ENCODE measurements at regions not wholly inside any gene's neighbourhood (a gene's known extent, or its start where the extent isn't known, plus 50 kb on each side); places are given as distances from the start of the nearest gene placed in this dataset.

GRCh38 chr18:45408218-45408617 lies 207.1 kb upstream of the SLC14A2 start:
- Mint-ChIP-seq H3K4me3 (ENCODE audit: unreplicated experiment) (no peak overlapping the region), H3K27ac (ENCODE audit: unreplicated experiment) (no peak overlapping the region), H3K27me3 (ENCODE audit: low read depth) (no peaks in the 10 kb centered on the region), H3K36me3 (ENCODE audit: low read depth) (peaks cover 2% of the 10 kb centered on the region), H3K4me1 (ENCODE audit: low read depth) (no peaks in the 10 kb centered on the region), H3K9me3 (ENCODE audit: low read depth) (peaks cover 11% of the 10 kb centered on the region)
- no peak for TF ChIP-seq CTCF (IDR thresholded peaks at IDR 0.05)
- DNase-seq (ENCODE audit: low spot score) = no peak

- H3K27me3 Mint-ChIP-seq (ENCODE audit: low read depth) = no peaks in the 10 kb centered on the region
- no peak for TF ChIP-seq CTCF (IDR thresholded peaks at IDR 0.05)
- DNase-seq (ENCODE audit: low spot score) = no peak
- H3K9me3 Mint-ChIP-seq (ENCODE audit: low read depth) = peaks cover 11% of the 10 kb centered on the region
- no peak overlapping the region for H3K4me3 Mint-ChIP-seq (ENCODE audit: unreplicated experiment)
- H3K27ac Mint-ChIP-seq (ENCODE audit: unreplicated experiment) = no peak overlapping the region
- no peaks in the 10 kb centered on the region for H3K4me1 Mint-ChIP-seq (ENCODE audit: low read depth)
- H3K36me3 Mint-ChIP-seq (ENCODE audit: low read depth) = peaks cover 2% of the 10 kb centered on the region
These were observed 205.3 kb upstream of the SLC14A2 start for GRCh38 chr18:45409971-45410370.

GRCh38 chr18:45412577-45412976 lies 202.7 kb upstream of the SLC14A2 start:
- Mint-ChIP-seq H3K4me1 (ENCODE audit: low read depth) (no peaks in the 10 kb centered on the region), H3K36me3 (ENCODE audit: low read depth) (no peaks in the 10 kb centered on the region), H3K27ac (ENCODE audit: unreplicated experiment) (no peak overlapping the region), H3K4me3 (ENCODE audit: unreplicated experiment) (no peak overlapping the region), H3K9me3 (ENCODE audit: low read depth) (no peaks in the 10 kb centered on the region), H3K27me3 (ENCODE audit: low read depth) (no peaks in the 10 kb centered on the region)
- TF ChIP-seq CTCF (IDR thresholded peaks at IDR 0.05) = no peak
- DNase-seq (ENCODE audit: low spot score) = no peak

DNA sequence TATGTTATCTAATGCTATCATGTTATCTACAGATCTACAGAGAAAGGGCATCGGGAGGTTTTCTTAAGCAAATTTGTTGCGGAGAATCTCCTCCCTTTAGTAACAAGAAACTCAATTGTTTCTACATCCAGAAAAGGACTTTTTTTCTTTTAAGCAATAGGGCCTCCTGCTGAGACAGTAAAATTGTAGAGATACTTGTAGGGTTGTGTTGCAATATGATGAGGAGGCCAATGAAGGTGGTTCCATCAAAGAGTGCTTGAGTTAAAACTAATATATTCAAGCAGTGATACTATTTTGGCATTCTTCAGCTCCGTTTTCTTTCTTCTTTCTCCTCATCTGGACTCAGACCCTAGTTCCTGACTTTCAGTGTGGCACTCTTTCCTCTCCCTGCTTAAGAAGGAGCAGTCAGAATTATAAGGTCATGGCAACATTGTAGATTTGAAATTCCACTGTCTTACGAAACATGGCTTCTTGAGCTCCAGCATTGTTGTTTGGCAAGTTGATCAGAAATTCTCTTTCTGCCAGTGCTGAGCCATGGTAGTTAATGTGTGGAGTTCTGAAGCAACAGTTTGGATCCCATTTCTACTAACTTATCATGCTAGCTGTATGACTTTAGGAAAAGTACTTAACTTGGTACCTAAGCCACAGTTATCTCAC lies 202.0 kb upstream of the SLC14A2 start:
- DNase-seq (ENCODE audit: low spot score) = no peak
- TF ChIP-seq CTCF (IDR thresholded peaks at IDR 0.05) = no peak
- peaks cover 2% of the 10 kb centered on the region for H3K27me3 Mint-ChIP-seq (ENCODE audit: low read depth)

DNA sequence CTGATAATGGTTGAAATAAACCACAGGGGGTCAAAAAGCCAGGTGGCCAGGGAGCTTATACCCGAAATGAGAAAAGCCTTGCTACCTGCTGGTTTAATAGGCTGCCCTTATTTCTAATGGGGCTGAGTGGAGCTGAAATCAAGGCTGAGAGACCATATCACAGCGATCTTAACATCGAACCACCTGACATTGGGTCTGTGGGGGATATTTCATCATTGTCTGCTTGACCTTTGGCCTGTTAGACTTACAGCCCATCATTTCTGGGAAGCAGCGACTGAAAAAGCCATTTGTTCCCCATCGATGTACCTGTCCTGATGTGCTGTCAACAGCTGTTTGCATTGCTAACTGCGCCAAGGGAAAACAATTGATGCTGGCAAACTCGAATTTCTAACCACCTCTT lies 199.7 kb upstream of the SLC14A2 start:
- Mint-ChIP-seq H3K27me3 (ENCODE audit: low read depth) (peaks cover 2% of the 10 kb centered on the region), H3K27ac (ENCODE audit: unreplicated experiment) (no peak overlapping the region), H3K4me1 (ENCODE audit: low read depth) (no peaks in the 10 kb centered on the region), H3K36me3 (ENCODE audit: low read depth) (no peaks in the 10 kb centered on the region), H3K4me3 (ENCODE audit: unreplicated experiment) (no peak overlapping the region), H3K9me3 (ENCODE audit: low read depth) (peaks cover 4% of the 10 kb centered on the region)
- TF ChIP-seq CTCF (IDR thresholded peaks at IDR 0.05) = no peak
- no peak for DNase-seq (ENCODE audit: low spot score)

More for the DNA sequence above, 202.0 kb upstream of the SLC14A2 start:
- H3K27ac Mint-ChIP-seq (ENCODE audit: unreplicated experiment) = no peak overlapping the region
- no peak overlapping the region for H3K4me3 Mint-ChIP-seq (ENCODE audit: unreplicated experiment)
- H3K9me3 Mint-ChIP-seq (ENCODE audit: low read depth) = no peaks in the 10 kb centered on the region
- no peaks in the 10 kb centered on the region for H3K36me3 Mint-ChIP-seq (ENCODE audit: low read depth)
- H3K4me1 Mint-ChIP-seq (ENCODE audit: low read depth) = no peaks in the 10 kb centered on the region
